Fibroblast of villous mesenchyme (primary cell): ENCODE measurements at regions not wholly inside any gene's neighbourhood (a gene's known extent, or its start where the extent isn't known, plus 50 kb on each side); places are given as distances from the start of the nearest gene placed in this dataset.

ENCODE experiments used
- DNase-seq: peaks from one replicate; pipeline ENCODE4 v3.0.0-alpha.2; 2010; ENCODE audit warnings: low read depth
- H3K4me3 ChIP-seq: 2 replicates; pipeline ENCODE4 v1.5.1; 2011; ENCODE audit warnings: low read depth, mild to moderate bottlenecking, low read length
- CTCF ChIP-seq: IDR thresholded peaks from 2 replicates; pipeline ENCODE4 v1.5.1; 2012; ENCODE audit warnings: low read depth, mild to moderate bottlenecking, low read length; ENCODE audit not compliant: insufficient read depth

- no peak for DNase-seq
- TF ChIP-seq CTCF = no peak
- no peak overlapping the region for H3K4me3 ChIP-seq
These were observed 814.5 kb upstream of the LRRC4C start for GRCh38 chr11:42273977-42274376.

- no peak for TF ChIP-seq CTCF
- H3K4me3 ChIP-seq = no peak overlapping the region
- no peak for DNase-seq
These were observed 837.5 kb upstream of the LRRC4C start for GRCh38 chr11:42296910-42297309.

GRCh38 chr11:42299780-42300179, 840.3 kb upstream of the LRRC4C start:
- no peak overlapping the region for H3K4me3 ChIP-seq

GRCh38 chr11:42301777-42302176, 842.3 kb upstream of the LRRC4C start:
- no peak for TF ChIP-seq CTCF

More at GRCh38 chr11:42299780-42300179, 840.3 kb upstream of the LRRC4C start:
- no peak for TF ChIP-seq CTCF
- DNase-seq = no peak

GRCh38 chr11:42311514-42311913, 852.1 kb upstream of the LRRC4C start:
- no peak overlapping the region for H3K4me3 ChIP-seq
- DNase-seq = no peak
- TF ChIP-seq CTCF = no peak

More at GRCh38 chr11:42301777-42302176, 842.3 kb upstream of the LRRC4C start:
- no peak overlapping the region for H3K4me3 ChIP-seq
- no peak for DNase-seq

- TF ChIP-seq CTCF = no peak
- no peak for DNase-seq
- H3K4me3 ChIP-seq = no peak overlapping the region
These were observed 852.5 kb upstream of the LRRC4C start for GRCh38 chr11:42311944-42312343.

- DNase-seq = peak; percentile 6
- no peak overlapping the region for H3K4me3 ChIP-seq
- TF ChIP-seq CTCF = no peak
These were observed 855.8 kb upstream of the LRRC4C start for GRCh38 chr11:42315267-42315666.
